ENCODE measurements at regions not wholly inside any gene's neighbourhood (a gene's known extent, or its start where the extent isn't known, plus 50 kb on each side); places are given as distances from the start of the nearest gene placed in this dataset.

DNA sequence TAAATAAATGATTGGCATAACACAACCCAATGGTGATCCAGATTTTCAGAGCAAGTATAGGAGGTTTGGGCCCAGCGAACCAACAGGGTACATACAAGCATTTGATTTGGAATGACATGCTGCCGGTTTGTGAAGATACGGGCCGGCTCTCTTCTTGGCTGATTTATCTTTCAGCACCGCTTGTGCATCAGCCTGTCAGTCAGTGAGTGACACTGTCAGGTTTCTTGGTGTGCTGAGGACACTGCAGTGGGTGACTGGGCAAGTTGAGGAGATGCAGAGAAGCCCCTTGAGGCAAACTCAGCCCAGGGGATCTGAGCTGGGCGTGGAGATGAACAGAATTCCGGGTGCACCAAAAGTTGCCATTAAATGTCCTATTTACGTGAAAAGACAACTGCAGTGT is 194.5 kb downstream of the SNX10 start:
- TF ChIP-seq, protein P1, sequence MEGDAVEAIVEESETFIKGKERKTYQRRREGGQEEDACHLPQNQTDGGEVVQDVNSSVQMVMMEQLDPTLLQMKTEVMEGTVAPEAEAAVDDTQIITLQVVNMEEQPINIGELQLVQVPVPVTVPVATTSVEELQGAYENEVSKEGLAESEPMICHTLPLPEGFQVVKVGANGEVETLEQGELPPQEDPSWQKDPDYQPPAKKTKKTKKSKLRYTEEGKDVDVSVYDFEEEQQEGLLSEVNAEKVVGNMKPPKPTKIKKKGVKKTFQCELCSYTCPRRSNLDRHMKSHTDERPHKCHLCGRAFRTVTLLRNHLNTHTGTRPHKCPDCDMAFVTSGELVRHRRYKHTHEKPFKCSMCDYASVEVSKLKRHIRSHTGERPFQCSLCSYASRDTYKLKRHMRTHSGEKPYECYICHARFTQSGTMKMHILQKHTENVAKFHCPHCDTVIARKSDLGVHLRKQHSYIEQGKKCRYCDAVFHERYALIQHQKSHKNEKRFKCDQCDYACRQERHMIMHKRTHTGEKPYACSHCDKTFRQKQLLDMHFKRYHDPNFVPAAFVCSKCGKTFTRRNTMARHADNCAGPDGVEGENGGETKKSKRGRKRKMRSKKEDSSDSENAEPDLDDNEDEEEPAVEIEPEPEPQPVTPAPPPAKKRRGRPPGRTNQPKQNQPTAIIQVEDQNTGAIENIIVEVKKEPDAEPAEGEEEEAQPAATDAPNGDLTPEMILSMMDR (IDR thresholded peaks at IDR 0.05; ENCODE audit: borderline replicate concordance, insufficient read depth, low read depth, low read length), result no peak

DNA sequence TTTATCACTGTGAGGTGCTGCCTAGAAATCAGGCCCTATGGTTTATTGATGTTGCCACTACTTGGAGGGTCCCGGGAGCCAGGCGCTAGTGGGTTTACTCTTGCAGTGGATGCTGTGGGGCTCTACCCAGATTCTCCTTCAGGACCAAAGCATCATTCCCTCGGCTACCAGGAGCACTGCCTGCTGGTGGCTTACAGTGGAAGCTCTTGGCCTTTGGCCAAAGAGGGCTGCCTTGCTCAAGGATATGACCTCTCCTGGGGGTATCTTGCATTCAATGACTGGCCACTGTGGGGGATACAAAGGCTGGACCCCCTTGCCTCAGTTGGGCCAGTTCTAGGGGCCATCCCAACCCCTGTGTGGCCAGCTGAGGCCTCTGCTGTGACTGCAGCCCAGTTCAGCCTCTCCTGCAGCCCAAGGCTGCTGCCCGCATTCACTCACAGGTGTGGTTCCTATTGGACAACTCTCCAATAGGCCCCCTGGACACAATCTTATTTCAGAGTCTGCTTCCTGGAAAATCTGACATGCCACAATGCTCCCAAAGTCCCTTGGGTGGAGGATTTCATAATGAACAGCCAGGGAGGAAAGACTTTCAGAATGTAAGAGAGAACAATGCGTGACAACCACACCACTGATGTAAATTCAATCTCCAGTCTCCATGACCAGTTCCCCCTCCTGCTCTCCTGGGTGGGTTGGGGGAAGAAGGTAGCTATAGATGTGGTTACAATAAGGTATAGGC is 196.3 kb downstream of the SNX10 start:
- no peak overlapping the region for H3K4me3 ChIP-seq (ENCODE audit: low read depth, low read length)
- TF ChIP-seq, protein P1 (IDR thresholded peaks at IDR 0.05; ENCODE audit: borderline replicate concordance, insufficient read depth, low read depth, low read length), result no peak

More for the DNA sequence above, 194.5 kb downstream of the SNX10 start:
- H3K4me3 ChIP-seq (ENCODE audit: low read depth, low read length), result no peak overlapping the region

- TF ChIP-seq, protein P1 (IDR thresholded peaks at IDR 0.05; ENCODE audit: borderline replicate concordance, insufficient read depth, low read depth, low read length), result no peak
- no peak overlapping the region for H3K4me3 ChIP-seq (ENCODE audit: low read depth, low read length)
These were observed 197.7 kb downstream of the SNX10 start for GRCh38 chr7:26489391-26489790.

DNA sequence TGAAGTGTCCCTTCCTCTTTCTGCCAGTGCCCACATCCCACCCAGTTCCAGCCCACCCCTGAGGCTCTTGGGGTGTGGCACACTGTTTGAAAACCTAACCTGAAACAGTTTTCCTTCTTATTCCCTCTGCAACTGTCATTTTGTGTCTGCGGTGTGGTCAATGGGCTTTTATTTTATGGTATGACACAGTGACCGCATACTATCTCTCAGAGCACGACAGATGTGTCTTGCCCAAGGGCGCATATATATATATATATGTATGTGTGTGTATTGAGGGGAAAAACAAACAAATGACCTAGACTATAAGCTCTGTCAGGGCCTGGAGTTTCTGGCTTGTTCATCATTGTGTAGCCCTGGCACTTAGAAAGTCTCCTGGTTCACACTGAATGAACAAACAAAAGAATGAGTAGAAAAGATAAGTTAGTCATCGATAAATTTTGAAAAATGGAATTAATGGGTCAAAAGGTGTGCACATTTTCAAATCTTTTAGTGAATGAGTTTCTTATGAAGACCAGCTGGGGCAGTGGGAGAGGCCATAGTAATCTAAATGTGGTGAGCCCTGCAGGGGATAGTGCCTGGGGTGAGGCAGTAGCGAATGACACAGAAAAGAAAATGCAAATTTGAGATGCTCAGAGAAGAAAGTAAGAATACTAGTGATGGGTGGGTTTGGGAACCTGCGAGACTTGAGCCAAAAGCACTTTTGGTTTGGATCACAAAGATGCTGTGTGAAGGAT is 198.4 kb downstream of the SNX10 start:
- H3K4me3 ChIP-seq (ENCODE audit: low read depth, low read length), result no peak overlapping the region
- TF ChIP-seq, protein P1 (IDR thresholded peaks at IDR 0.05; ENCODE audit: borderline replicate concordance, insufficient read depth, low read depth, low read length), result no peak

GRCh38 chr7:26490640-26491624 is 199.3 kb downstream of the SNX10 start:
- TF ChIP-seq, protein P1 (IDR thresholded peaks at IDR 0.05; ENCODE audit: borderline replicate concordance, insufficient read depth, low read depth, low read length), result no peak
- H3K4me3 ChIP-seq (ENCODE audit: low read depth, low read length), result no peak overlapping the region

DNA sequence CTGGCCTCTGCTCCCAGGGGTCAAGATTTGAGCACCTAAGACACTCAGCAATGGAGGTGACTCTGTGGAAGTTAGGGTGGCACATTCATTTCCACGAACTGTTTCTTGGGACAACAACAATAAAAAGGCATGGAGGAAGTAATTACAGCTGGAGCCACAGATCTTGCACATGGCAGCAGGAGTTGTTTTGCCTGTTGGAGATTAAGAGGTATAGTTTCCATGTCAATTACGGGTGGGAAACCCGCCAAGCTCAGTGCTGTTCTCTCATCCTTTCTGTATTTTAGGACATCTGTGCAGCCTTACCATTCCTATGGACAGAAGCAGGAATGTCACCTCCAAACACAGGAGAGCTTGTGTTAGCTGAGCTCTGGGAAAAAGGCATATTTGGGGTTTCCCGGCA is 201.2 kb downstream of the SNX10 start:
- no peak overlapping the region for H3K4me3 ChIP-seq (ENCODE audit: low read depth, low read length)
- TF ChIP-seq, protein P1 (IDR thresholded peaks at IDR 0.05; ENCODE audit: borderline replicate concordance, insufficient read depth, low read depth, low read length), result no peak

Measured in GM12875 (cell line).